Smooth muscle cell (in vitro differentiated cells): ENCODE measurements at regions not wholly inside any gene's neighbourhood (a gene's known extent, or its start where the extent isn't known, plus 50 kb on each side); places are given as distances from the start of the nearest gene placed in this dataset.
"Not testable (repeated sequence)": the region's sequence is repeated elsewhere in the genome, so short reads cannot be mapped to it uniquely, and the experiment has no call there.

ENCODE experiments used
- DNase-seq: peaks from one replicate; lab custom pipeline; 2025; ENCODE audit not compliant: unreplicated experiment; lab: John Stamatoyannopoulos, UW
- H2AFZ ChIP-seq: fragments of 200-600 bp; sonication (generic); 2 replicates; pipeline ENCODE4 v1.6.0; 2016; ENCODE audit warnings: antibody characterized with exemption, low read depth, mild to moderate bottlenecking
- H3F3A ChIP-seq: fragments of 200-600 bp; sonication (generic); 2 replicates; pipeline ENCODE4 v1.6.0; 2017; ENCODE audit warnings: antibody characterized with exemption, low read depth
- H3K27ac ChIP-seq: fragments of 200-600 bp; sonication (generic); 2 replicates; pipeline ENCODE4 v1.5.1; 2016; ENCODE audit warnings: low read depth, mild to moderate bottlenecking
- H3K27me3 ChIP-seq: fragments of 200-600 bp; sonication (generic); 2 replicates; pipeline ENCODE4 v1.6.1; 2016; ENCODE audit warnings: low read depth, mild to moderate bottlenecking
- H3K36me3 ChIP-seq: fragments of 200-600 bp; sonication (generic); 2 replicates; pipeline ENCODE4 v1.5.1; 2016; ENCODE audit warnings: low read depth
- H3K4me1 ChIP-seq: fragments of 200-600 bp; sonication (generic); 2 replicates; pipeline ENCODE4 v1.5.1; 2016; ENCODE audit warnings: low read depth
- H3K4me2 ChIP-seq: fragments of 200-600 bp; sonication (generic); 2 replicates; pipeline ENCODE4 v1.6.0; 2016; ENCODE audit warnings: mild to moderate bottlenecking
- H3K4me3 ChIP-seq: fragments of 200-600 bp; sonication (generic); 2 replicates; pipeline ENCODE4 v1.5.1; 2016; ENCODE audit warnings: mild to moderate bottlenecking
- H3K79me2 ChIP-seq: fragments of 200-600 bp; sonication (generic); 2 replicates; pipeline ENCODE4 v1.6.0; 2016; ENCODE audit warnings: low read depth, mild to moderate bottlenecking
- H3K9ac ChIP-seq: fragments of 200-600 bp; sonication (generic); 2 replicates; pipeline ENCODE4 v1.6.0; 2016; ENCODE audit warnings: low read depth
- H3K9me3 ChIP-seq: fragments of 200-600 bp; sonication (generic); replicated peaks from 2 replicates; pipeline ENCODE4 v1.5.1; 2016; ENCODE audit warnings: low read depth
- H4K20me1 ChIP-seq: fragments of 200-600 bp; sonication (generic); 2 replicates; pipeline ENCODE4 v1.6.0; 2016; ENCODE audit warnings: low read depth
- CTCF ChIP-seq: fragments of 200-600 bp; sonication (generic); IDR thresholded peaks from 2 replicates; pipeline ENCODE4 v1.5.1; 2017; ENCODE audit warnings: borderline replicate concordance, mild to moderate bottlenecking, antibody characterized with exemption; ENCODE audit not compliant: insufficient read depth, poor library complexity, severe bottlenecking
- WGBS: methylation state at CpG from one replicate; pipeline ENCODE4 v1.1.7; 2016; ENCODE audit warnings: low lambda C conversion rate; 5-methylcytosine and 5-hydroxymethylcytosine counted together

GRCh38 chr12:94010307-94010706 is 138.1 kb upstream of the PLXNC1 start:
- no peak overlapping the region for H3K4me3 ChIP-seq
- no peaks in the 10 kb centered on the region for H3K79me2 ChIP-seq
- no peak overlapping the region for H3K9ac ChIP-seq
- no peaks in the 10 kb centered on the region for H4K20me1 ChIP-seq
- TF ChIP-seq CTCF, result no peak
- H3K4me1 ChIP-seq, result no peaks in the 10 kb centered on the region
- H3K27me3 ChIP-seq, result no peaks in the 10 kb centered on the region
- H3K36me3 ChIP-seq, result no peaks in the 10 kb centered on the region
- H3K9me3 ChIP-seq, result no peaks in the 10 kb centered on the region
- H3F3A ChIP-seq, result no peaks in the 10 kb centered on the region
- no peak overlapping the region for H3K4me2 ChIP-seq
- WGBS, result 48% methylated on average over 3 of the region's 3 CpGs
- H2AFZ ChIP-seq, result no peak overlapping the region
- no peak overlapping the region for H3K27ac ChIP-seq
- DNase-seq, result no peak

- H3K4me2 ChIP-seq, result no peak overlapping the region
- no peaks in the 10 kb centered on the region for H3K36me3 ChIP-seq
- H2AFZ ChIP-seq, result no peak overlapping the region
- no peak overlapping the region for H3K4me3 ChIP-seq
- peaks cover 6% of the 10 kb centered on the region for H3K9me3 ChIP-seq
- no peak overlapping the region for H3K27ac ChIP-seq
- no peak overlapping the region for H3K9ac ChIP-seq
- H3K79me2 ChIP-seq, result no peaks in the 10 kb centered on the region
- no peaks in the 10 kb centered on the region for H3F3A ChIP-seq
- no peaks in the 10 kb centered on the region for H3K4me1 ChIP-seq
- WGBS, result 93% methylated on average over 2 of the region's 2 CpGs
- no peak for DNase-seq
- H4K20me1 ChIP-seq, result no peaks in the 10 kb centered on the region
- TF ChIP-seq CTCF, result no peak
- no peaks in the 10 kb centered on the region for H3K27me3 ChIP-seq
Measured at GRCh38 chr12:94012071-94012470, 136.3 kb upstream of the PLXNC1 start.

- 70% methylated on average over 1 of the region's 1 CpG for WGBS
- Histone ChIP-seq H3K27ac (no peak overlapping the region), H4K20me1 (no peaks in the 10 kb centered on the region), H3K9ac (no peak overlapping the region), H3K79me2 (no peaks in the 10 kb centered on the region), H3K4me2 (no peak overlapping the region), H3F3A (no peaks in the 10 kb centered on the region), H3K4me1 (no peaks in the 10 kb centered on the region), H3K36me3 (no peaks in the 10 kb centered on the region), H3K4me3 (no peak overlapping the region), H2AFZ (no peak overlapping the region), H3K27me3 (no peaks in the 10 kb centered on the region), H3K9me3 (peaks cover 6% of the 10 kb centered on the region)
- no peak for DNase-seq
- TF ChIP-seq CTCF, result no peak
Measured at GRCh38 chr12:94012590-94012989, 135.8 kb upstream of the PLXNC1 start.

GRCh38 chr12:94017247-94017646 is 131.1 kb upstream of the PLXNC1 start:
- not testable (repeated sequence) for H3K4me3 ChIP-seq, H3K4me1 ChIP-seq, H3K27me3 ChIP-seq, H3K79me2 ChIP-seq, H3K27ac ChIP-seq, H3K36me3 ChIP-seq, H2AFZ ChIP-seq, H3K9ac ChIP-seq, H3K9me3 ChIP-seq, H3K4me2 ChIP-seq, H3F3A ChIP-seq, DNase-seq, H4K20me1 ChIP-seq
- 88% methylated on average over 2 of the region's 2 CpGs for WGBS
